ENCODE measurements at regions not wholly inside any gene's neighbourhood (a gene's known extent, or its start where the extent isn't known, plus 50 kb on each side); places are given as distances from the start of the nearest gene placed in this dataset.
"Not testable (repeated sequence)": the region's sequence is repeated elsewhere in the genome, so short reads cannot be mapped to it uniquely, and the experiment has no call there.

- H3K27me3 ChIP-seq, result no peaks in the 10 kb centered on the region
- H3K9me3 ChIP-seq, result peaks cover 0 to 11% (median 0%) of the 10 kb centered on the region in 3 donors
- no peaks in the 10 kb centered on the region for H3K4me1 ChIP-seq
- no peak for DNase-seq
- H3K36me3 ChIP-seq, result no peaks in the 10 kb centered on the region
- H3K27ac ChIP-seq, result no peak overlapping the region
- WGBS, 2 donors, result 35 to 45% methylated on average over 2 of the region's 2 CpGs
- intact Hi-C loops (cut with DNase I), result no loop called here
- H3K4me3 ChIP-seq, result no peak overlapping the region
- TF ChIP-seq POLR2A (IDR thresholded peaks at IDR 0.05) (no peak), CTCF (IDR thresholded peaks at IDR 0.05) (no peak)
These were observed 199.9 kb upstream of the FN1 start for GRCh38 chr2:215635788-215636139.

GRCh38 chr2:215635071-215635787 is 199.4 kb upstream of the FN1 start:
- Histone ChIP-seq H3K4me1 (no peaks in the 10 kb centered on the region), H3K9me3 (peaks cover 0 to 11% (median 0%) of the 10 kb centered on the region in 3 donors), H3K27me3 (no peaks in the 10 kb centered on the region), H3K36me3 (no peaks in the 10 kb centered on the region), H3K4me3 (no peak overlapping the region), H3K27ac (no peak overlapping the region)
- intact Hi-C loops (cut with DNase I), result no loop called here
- DNase-seq, result no peak
- TF ChIP-seq POLR2A (IDR thresholded peaks at IDR 0.05) (no peak), CTCF (IDR thresholded peaks at IDR 0.05) (no peak)

GRCh38 chr2:215633360-215633759 is 197.5 kb upstream of the FN1 start:
- Histone ChIP-seq H3K4me1 (no peaks in the 10 kb centered on the region), H3K9me3 (peaks cover 0 to 11% (median 0%) of the 10 kb centered on the region in 3 donors), H3K27ac (no peak overlapping the region), H3K4me3 (no peak overlapping the region), H3K27me3 (no peaks in the 10 kb centered on the region), H3K36me3 (no peaks in the 10 kb centered on the region)
- DNase-seq, result no peak
- TF ChIP-seq POLR2A (IDR thresholded peaks at IDR 0.05) (no peak), CTCF (IDR thresholded peaks at IDR 0.05) (no peak)
- intact Hi-C loops (cut with DNase I), result no loop called here

GRCh38 chr2:215631696-215632095 is 195.8 kb upstream of the FN1 start:
- 80 to 90% methylated on average over 2 of the region's 2 CpGs for WGBS, 2 donors
- Histone ChIP-seq H3K27ac (no peak overlapping the region), H3K36me3 (no peaks in the 10 kb centered on the region), H3K4me3 (no peak overlapping the region), H3K27me3 (no peaks in the 10 kb centered on the region), H3K4me1 (no peaks in the 10 kb centered on the region), H3K9me3 (peaks cover 0 to 11% (median 0%) of the 10 kb centered on the region in 3 donors)
- TF ChIP-seq CTCF (IDR thresholded peaks at IDR 0.05) (no peak), POLR2A (IDR thresholded peaks at IDR 0.05) (no peak)
- intact Hi-C loops (cut with DNase I), result no loop called here
- DNase-seq, result no peak

- peaks cover 0 to 11% (median 0%) of the 10 kb centered on the region in 3 donors for H3K9me3 ChIP-seq
- H3K27ac ChIP-seq; DNase-seq; H3K27me3 ChIP-seq; intact Hi-C loops (cut with DNase I); H3K36me3 ChIP-seq; H3K4me3 ChIP-seq; H3K4me1 ChIP-seq: not testable (repeated sequence)
- 89 to 91% methylated on average over 2 of the region's 2 CpGs for WGBS, 2 donors
These were observed 194.9 kb upstream of the FN1 start for GRCh38 chr2:215630796-215631195.

- WGBS, 2 donors, result 50 to 64% methylated on average over 1 of the region's 1 CpG
These were observed 191.9 kb upstream of the FN1 start for GRCh38 chr2:215627771-215628170.

More at GRCh38 chr2:215627771-215628170, 191.9 kb upstream of the FN1 start:
- intact Hi-C loops (cut with DNase I), result no loop called here
- H3K9me3 ChIP-seq, result no peaks in the 10 kb centered on the region
- no peak overlapping the region for H3K4me3 ChIP-seq
- H3K27me3 ChIP-seq, result no peaks in the 10 kb centered on the region
- no peak for DNase-seq
- no peaks in the 10 kb centered on the region for H3K36me3 ChIP-seq
- H3K4me1 ChIP-seq, result peaks cover 0 to 6% (median 0%) of the 10 kb centered on the region in 3 donors
- TF ChIP-seq CTCF (IDR thresholded peaks at IDR 0.05) (no peak), POLR2A (IDR thresholded peaks at IDR 0.05) (no peak)
- no peak overlapping the region for H3K27ac ChIP-seq
